GM12892 (cell line): ENCODE measurements at regions not wholly inside any gene's neighbourhood (a gene's known extent, or its start where the extent isn't known, plus 50 kb on each side); places are given as distances from the start of the nearest gene placed in this dataset.
"Not testable (repeated sequence)": the region's sequence is repeated elsewhere in the genome, so short reads cannot be mapped to it uniquely, and the experiment has no call there.

Experiments used
- DNase-seq: peaks from one replicate; pipeline ENCODE4 v3.0.0; 2011; ENCODE audit not compliant: insufficient read length
- FAIRE-seq: peaks from 2 replicates; lab custom pipeline; 2011; peaks lifted over from hg19 to GRCh38; lab: Jason Lieb, UNC
- POLR2A ChIP-seq: IDR thresholded peaks from 2 replicates; pipeline ENCODE4 v1.6.1; 2011; ENCODE audit warnings: low read depth, low read length, control low read depth
- POLR2AphosphoS5 ChIP-seq: IDR thresholded peaks from 2 replicates; pipeline ENCODE4 v1.6.1; 2011; ENCODE audit warnings: low read depth, low read length, control low read depth
- TAF1 ChIP-seq: IDR thresholded peaks from 2 replicates; pipeline ENCODE4 v1.6.1; 2011; ENCODE audit warnings: low read depth, mild to moderate bottlenecking, control low read depth, low read length, borderline replicate concordance

GRCh38 chr3:11709782-11710181, 66.1 kb upstream of the VGLL4 start:
- no peak for FAIRE-seq
- no peak for DNase-seq
- TF ChIP-seq POLR2AphosphoS5 (no peak), TAF1 (no peak), POLR2A (no peak)

- not testable (repeated sequence) for DNase-seq, FAIRE-seq
These were observed 63.4 kb upstream of the VGLL4 start for GRCh38 chr3:11707084-11707483.

GRCh38 chr3:11706604-11707003, 62.9 kb upstream of the VGLL4 start:
- no peak for DNase-seq
- no peak for TF ChIP-seq POLR2A
- no peak for TF ChIP-seq TAF1
- no peak for TF ChIP-seq POLR2AphosphoS5
- no peak for FAIRE-seq

- no peak for DNase-seq
- TF ChIP-seq POLR2A: no peak
- TF ChIP-seq POLR2AphosphoS5: no peak
- TF ChIP-seq TAF1: no peak
- no peak for FAIRE-seq
These were observed 61.3 kb upstream of the VGLL4 start for GRCh38 chr3:11705049-11705448.

GRCh38 chr3:11703146-11703545, 59.4 kb upstream of the VGLL4 start:
- DNase-seq (no peak), FAIRE-seq (no peak)
- no peak for TF ChIP-seq POLR2A
- no peak for TF ChIP-seq POLR2AphosphoS5
- no peak for TF ChIP-seq TAF1

- DNase-seq (no peak), FAIRE-seq (no peak)
- no peak for TF ChIP-seq TAF1
These were observed 55.3 kb upstream of the VGLL4 start for GRCh38 chr3:11699083-11699427.

- FAIRE-seq: no peak
These were observed 54.8 kb upstream of the VGLL4 start for GRCh38 chr3:11698326-11699082.

GRCh38 chr3:11697701-11698100, 54.0 kb upstream of the VGLL4 start:
- no peak for TF ChIP-seq TAF1
- no peak for TF ChIP-seq POLR2A
- no peak for TF ChIP-seq POLR2AphosphoS5
- no peak for FAIRE-seq
- DNase-seq: no peak

More at GRCh38 chr3:11698326-11699082, 54.8 kb upstream of the VGLL4 start:
- no peak for TF ChIP-seq POLR2AphosphoS5
- TF ChIP-seq POLR2A: no peak
- TF ChIP-seq TAF1: no peak
- no peak for DNase-seq

- TF ChIP-seq POLR2AphosphoS5: no peak
- no peak for DNase-seq
- no peak for FAIRE-seq
These were observed 52.3 kb upstream of the VGLL4 start for GRCh38 chr3:11696054-11696453.
